ENCODE measurements at regions not wholly inside any gene's neighbourhood (a gene's known extent, or its start where the extent isn't known, plus 50 kb on each side); places are given as distances from the start of the nearest gene placed in this dataset.

- no peak for DNase-seq (ENCODE audit: low spot score)
- intact Hi-C loops (cut with micrococcal nuclease; ENCODE audit: unreplicated experiment): no loop called here
- CTCF ChIA-PET (ENCODE audit: low intra/inter-chr PET ratio, low total read pairs): no interaction called here
Measured at GRCh38 chr18:47471784-47472183, 220.3 kb upstream of the SKOR2 start.

More at GRCh38 chr18:47471784-47472183, 220.3 kb upstream of the SKOR2 start:
- no peaks in the 10 kb centered on the region for H3K36me3 ChIP-seq (replicated peaks in 1 of 2; ENCODE audit: control insufficient read depth in 1 of 2, insufficient read depth in 2 of 2, low read length in 2 of 2)
- H3K79me2 ChIP-seq (ENCODE audit: insufficient read depth, low read length): no peaks in the 10 kb centered on the region
- no peak overlapping the region for H3K4me3 ChIP-seq (replicated peaks in 1 of 3; ENCODE audit: insufficient read depth in 1 of 3, low read depth in 2 of 3, low read length in 3 of 3)
- no peak overlapping the region for H3K9ac ChIP-seq (ENCODE audit: insufficient read depth, low read depth, low read length)
- H3K4me1 ChIP-seq (ENCODE audit: insufficient read depth, low read length): no peaks in the 10 kb centered on the region
- POLR2A ChIA-PET: no interaction called here
- no peak overlapping the region for H3K27ac ChIP-seq (ENCODE audit: extremely low read length, insufficient read depth, low read length)
- no peaks in the 10 kb centered on the region for H3K27me3 ChIP-seq (ENCODE audit: control insufficient read depth in 1 of 2, insufficient read depth in 2 of 2, low read length in 2 of 2)
- H4K20me1 ChIP-seq (ENCODE audit: insufficient read depth, low read length): no peaks in the 10 kb centered on the region
- no peak for FAIRE-seq
- ATAC-seq: no peak
- TF ChIP-seq, protein P1, sequence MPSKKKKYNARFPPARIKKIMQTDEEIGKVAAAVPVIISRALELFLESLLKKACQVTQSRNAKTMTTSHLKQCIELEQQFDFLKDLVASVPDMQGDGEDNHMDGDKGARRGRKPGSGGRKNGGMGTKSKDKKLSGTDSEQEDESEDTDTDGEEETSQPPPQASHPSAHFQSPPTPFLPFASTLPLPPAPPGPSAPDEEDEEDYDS (CRISPR knock-in tag; IDR thresholded peaks at IDR 0.05): no peak
- no peak for TF ChIP-seq SMYD3 (CRISPR knock-in tag; IDR thresholded peaks at IDR 0.05)
- TF ChIP-seq CENPT (CRISPR knock-in tag; IDR thresholded peaks at IDR 0.05; ENCODE audit: low read depth): no peak
- no peak for TF ChIP-seq ZSCAN30 (CRISPR knock-in tag; IDR thresholded peaks at IDR 0.05)
- TF ChIP-seq DR1 (CRISPR knock-in tag; IDR thresholded peaks at IDR 0.05): no peak
- TF ChIP-seq JDP2 (CRISPR knock-in tag; IDR thresholded peaks at IDR 0.05; ENCODE audit: borderline replicate concordance): no peak
- TF ChIP-seq TRIM24 (CRISPR knock-in tag; IDR thresholded peaks at IDR 0.05): no peak
- TF ChIP-seq, protein P2, sequence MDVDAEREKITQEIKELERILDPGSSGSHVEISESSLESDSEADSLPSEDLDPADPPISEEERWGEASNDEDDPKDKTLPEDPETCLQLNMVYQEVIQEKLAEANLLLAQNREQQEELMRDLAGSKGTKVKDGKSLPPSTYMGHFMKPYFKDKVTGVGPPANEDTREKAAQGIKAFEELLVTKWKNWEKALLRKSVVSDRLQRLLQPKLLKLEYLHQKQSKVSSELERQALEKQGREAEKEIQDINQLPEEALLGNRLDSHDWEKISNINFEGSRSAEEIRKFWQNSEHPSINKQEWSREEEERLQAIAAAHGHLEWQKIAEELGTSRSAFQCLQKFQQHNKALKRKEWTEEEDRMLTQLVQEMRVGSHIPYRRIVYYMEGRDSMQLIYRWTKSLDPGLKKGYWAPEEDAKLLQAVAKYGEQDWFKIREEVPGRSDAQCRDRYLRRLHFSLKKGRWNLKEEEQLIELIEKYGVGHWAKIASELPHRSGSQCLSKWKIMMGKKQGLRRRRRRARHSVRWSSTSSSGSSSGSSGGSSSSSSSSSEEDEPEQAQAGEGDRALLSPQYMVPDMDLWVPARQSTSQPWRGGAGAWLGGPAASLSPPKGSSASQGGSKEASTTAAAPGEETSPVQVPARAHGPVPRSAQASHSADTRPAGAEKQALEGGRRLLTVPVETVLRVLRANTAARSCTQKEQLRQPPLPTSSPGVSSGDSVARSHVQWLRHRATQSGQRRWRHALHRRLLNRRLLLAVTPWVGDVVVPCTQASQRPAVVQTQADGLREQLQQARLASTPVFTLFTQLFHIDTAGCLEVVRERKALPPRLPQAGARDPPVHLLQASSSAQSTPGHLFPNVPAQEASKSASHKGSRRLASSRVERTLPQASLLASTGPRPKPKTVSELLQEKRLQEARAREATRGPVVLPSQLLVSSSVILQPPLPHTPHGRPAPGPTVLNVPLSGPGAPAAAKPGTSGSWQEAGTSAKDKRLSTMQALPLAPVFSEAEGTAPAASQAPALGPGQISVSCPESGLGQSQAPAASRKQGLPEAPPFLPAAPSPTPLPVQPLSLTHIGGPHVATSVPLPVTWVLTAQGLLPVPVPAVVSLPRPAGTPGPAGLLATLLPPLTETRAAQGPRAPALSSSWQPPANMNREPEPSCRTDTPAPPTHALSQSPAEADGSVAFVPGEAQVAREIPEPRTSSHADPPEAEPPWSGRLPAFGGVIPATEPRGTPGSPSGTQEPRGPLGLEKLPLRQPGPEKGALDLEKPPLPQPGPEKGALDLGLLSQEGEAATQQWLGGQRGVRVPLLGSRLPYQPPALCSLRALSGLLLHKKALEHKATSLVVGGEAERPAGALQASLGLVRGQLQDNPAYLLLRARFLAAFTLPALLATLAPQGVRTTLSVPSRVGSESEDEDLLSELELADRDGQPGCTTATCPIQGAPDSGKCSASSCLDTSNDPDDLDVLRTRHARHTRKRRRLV (CRISPR knock-in tag; IDR thresholded peaks at IDR 0.05): no peak
- TF ChIP-seq ZNF407 (CRISPR knock-in tag; IDR thresholded peaks at IDR 0.05; ENCODE audit: not compliant biosample characterization): no peak
- TF ChIP-seq SAP130 (CRISPR knock-in tag; IDR thresholded peaks at IDR 0.05; ENCODE audit: low read depth): no peak
- no peak overlapping the region for H3K4me2 ChIP-seq (ENCODE audit: low read depth, low read length)
- no peaks in the 10 kb centered on the region for H3K9me3 ChIP-seq (ENCODE audit: low read length)
- H2AFZ ChIP-seq (ENCODE audit: low read length): no peak overlapping the region
- WGBS (ENCODE audit: low lambda C conversion rate): 50% methylated on average over 2 of the region's 2 CpGs
- in situ Hi-C loops (cut with HindIII; ENCODE audit: extremely low pct_ligation_motif_present, low pct_unique_long_range_greater_than_20kb): no loop called here
- BruUV-seq (replicated peaks): no TSS peak
